GM19328 (cell line): ENCODE measurements at regions not wholly inside any gene's neighbourhood (a gene's known extent, or its start where the extent isn't known, plus 50 kb on each side); places are given as distances from the start of the nearest gene placed in this dataset.

Experiments
- ATAC-seq: cut with Tn5 transposase; IDR thresholded peaks from one replicate; pipeline ENCODE4 v1.9.1; 2021; ENCODE audit warnings: mild to moderate bottlenecking, moderate library complexity; ENCODE audit not compliant: unreplicated experiment

DNA sequence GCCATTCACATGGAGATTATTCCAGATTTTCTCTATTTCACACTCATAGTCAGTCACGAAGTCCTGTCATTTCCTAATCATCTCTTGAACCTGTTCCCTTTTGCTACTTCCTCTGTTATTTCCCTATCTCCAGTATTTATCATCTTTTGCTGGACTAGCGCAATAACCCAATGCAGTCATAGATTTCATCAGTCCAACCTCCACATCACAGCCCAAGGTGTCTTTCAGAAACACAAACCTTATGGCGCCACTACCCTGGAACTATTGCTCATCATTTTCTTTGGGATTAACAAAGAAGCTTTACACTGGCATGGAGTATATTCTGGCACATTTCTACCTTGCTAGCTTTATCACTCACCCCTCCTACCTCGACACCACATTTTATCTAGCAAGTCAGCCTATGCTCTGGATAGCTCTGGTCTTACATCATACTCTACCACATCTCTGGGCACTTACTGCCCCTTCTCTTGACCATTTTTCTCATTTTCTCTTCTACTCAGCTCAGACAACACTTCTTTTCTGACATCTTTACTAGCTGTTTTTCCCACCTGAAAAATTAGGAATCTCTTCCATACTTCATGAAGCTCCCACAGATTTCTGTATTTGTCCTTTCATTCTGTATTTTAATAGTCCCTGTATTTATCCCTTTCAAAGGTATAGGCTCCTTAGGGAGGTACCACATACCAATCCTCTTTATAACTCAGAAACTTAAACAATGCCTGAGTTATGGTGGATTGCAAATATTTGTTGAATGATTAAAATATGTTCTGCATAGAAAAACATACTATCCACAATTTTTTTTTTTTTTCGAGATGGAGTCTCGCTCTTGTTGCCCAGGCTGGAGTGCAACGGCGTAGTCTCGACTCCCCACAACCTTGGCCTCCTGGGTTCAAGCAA, 534.7 kb downstream of the KLF12 start:
- ATAC-seq = no peak

DNA sequence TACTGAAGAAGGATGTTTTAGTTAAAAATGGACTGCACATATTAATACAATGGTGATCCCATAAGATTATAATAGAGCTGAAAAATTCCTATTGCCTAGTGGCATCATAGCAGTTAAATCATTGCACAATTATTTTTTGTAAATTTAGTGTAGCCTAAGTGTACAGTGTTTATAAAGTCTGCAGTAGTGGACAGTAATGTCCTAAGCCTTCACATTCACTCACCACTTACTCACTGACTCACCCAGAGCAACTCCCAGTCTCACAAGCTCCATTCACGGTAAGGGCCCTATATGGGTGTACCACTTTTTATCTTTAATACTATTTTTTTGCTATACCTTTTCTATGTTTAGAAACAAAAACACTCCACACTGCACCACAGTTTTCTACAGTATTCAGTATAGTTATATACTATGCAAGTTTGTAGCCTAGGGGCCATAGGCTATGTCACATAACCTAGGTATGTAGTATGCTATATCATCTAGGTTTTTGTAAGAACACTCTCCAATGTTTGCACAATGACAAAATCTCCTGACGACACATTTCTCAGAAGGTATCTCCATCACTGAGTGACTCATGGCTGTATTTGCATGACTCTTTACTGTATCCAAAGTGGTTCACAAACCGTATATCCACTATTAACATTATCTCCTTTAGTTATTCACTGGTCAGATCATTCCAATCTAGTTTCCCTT, 536.0 kb downstream of the KLF12 start:
- ATAC-seq = no peak

DNA sequence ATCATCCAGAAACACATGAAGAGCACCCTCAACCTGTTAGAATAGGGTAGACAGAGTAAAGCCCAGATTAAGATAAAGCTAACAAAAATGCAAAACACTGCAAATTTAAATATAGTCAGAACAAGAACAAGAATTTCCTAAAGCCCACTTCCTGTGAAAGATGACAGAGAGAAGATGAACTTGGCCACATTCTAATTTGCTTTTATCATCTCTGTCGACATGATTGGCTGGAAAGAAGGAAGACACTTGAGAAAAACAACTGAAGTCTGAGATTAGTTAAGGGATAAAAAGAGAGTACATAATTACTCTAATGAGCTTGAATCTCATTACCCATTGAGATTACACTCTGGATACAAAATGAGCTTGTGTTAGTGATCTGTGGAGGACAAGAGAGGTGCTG, 537.6 kb downstream of the KLF5 start:
- no peak for ATAC-seq

DNA sequence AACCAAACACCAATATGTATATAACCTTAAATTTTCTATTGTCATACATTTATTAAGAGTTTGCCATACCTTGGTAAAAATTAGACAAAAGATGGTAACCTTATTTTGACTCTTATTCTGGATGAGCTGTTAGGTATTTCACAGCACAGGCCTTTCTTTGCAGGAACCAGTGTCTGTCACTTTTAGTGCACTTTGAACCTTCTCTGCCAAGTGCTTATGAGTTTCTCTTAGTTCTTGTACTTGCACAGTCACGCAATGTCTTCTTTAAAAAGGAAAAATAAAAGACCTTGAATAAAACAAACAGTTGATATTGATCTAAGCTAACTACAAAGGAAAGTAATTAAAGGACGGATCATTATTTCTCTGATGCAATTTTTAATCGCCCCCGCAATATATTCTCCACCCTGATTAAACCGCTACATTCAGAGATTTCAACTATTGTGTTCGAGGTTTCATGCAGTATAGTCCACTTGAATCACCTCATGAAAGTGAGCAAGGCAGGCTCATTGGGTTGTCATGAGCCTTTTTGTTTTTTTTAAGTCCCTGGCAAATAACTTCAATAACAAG, 534.5 kb downstream of the KLF5 start:
- no peak for ATAC-seq

- ATAC-seq = no peak
Measured at GRCh38 chr13:73591861-73592260, 533.1 kb downstream of the KLF5 start.

GRCh38 chr13:73590795-73591194, 532.0 kb downstream of the KLF5 start:
- no peak for ATAC-seq

- ATAC-seq = no peak
Measured at GRCh38 chr13:73585236-73585635, 526.4 kb downstream of the KLF5 start.

DNA sequence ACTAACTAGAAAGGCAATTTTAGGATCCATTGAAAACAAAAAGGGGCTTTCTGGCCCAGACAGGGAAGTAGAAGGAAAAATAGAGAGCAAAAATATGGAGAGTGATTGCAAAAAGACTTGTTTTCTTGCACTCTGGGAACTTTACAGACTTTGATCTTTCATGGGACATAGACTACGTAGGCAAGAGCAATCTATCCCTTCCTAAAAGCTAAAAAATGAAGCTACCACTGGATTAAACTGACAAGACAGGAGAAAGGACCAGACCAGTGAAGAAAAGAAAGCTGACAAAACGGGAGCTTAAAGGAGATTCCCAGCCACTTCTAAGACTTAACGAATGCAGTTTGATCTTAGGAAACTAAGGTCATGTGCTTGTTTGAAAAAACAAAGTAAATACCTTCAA, 524.5 kb downstream of the KLF5 start:
- no peak for ATAC-seq

- ATAC-seq = no peak
Measured at GRCh38 chr13:73580513-73581267, 521.9 kb downstream of the KLF5 start.

GRCh38 chr13:73579574-73580274, 520.9 kb downstream of the KLF5 start:
- ATAC-seq = no peak

DNA sequence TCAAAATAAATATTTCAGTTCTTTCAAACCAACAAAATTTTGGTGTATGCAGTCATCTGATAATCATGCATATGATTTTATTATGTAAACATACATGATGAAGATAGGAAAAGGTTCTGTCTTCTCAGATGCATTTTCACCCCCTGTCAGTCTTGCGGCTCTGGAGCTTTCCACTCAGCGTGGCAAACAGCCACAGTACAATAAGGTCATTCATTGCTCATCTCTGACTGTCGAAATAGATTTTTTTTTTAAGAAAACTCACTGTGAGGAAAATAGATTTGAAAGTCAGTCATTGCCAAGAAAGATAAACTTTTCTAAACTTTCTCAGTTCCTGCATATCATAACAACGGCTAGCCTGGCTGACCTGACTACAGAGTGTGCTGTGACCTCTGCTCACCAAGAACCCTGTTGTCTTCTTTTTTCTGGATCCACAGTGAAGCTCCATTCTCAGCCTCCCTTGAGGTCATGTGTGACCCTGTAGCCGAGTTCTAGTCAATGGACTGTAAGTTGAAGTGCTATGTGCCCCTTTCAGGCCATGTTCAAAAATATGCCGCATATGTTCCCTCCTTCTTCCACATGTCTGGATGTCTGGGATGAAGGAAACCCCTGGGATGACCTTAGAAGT, 519.6 kb downstream of the KLF5 start:
- ATAC-seq = no peak

DNA sequence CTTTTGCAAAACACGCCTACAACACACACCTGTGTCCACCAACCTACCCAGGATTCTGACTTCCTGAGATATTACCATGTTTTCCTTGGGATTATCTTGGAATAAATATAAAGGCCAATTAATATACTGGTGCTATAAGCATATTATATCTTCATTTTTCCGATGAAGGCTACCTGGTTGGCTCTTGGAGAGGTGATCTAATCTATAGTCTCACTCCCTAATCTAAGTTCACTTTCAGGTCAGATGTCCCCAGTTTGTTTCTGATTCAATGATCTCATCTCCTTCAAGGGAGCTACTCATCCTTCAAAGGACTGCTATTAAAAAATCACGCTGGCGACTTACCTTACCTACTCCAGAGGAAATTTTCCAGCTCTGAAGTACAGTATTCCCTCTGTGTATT, 517.5 kb downstream of the KLF5 start:
- ATAC-seq = no peak

DNA sequence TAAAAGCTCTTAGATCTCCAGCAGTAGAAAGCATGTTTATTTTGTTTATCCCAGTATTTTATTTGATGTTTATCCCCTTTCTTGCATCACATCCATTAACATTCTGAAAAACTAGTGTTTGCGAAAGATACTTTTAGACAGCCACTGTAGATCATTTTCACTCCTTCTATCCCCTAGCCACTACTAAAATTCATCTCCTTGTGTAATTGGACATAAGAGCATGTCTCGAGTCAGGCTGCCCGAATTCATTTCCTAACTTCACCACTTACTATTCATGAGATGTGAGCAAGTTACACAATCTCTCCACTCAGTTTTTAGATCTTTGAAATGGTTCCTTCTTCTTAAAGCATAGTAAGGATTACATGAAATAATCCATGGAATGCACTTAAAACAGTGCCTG, 514.0 kb downstream of the KLF5 start:
- no peak for ATAC-seq

DNA sequence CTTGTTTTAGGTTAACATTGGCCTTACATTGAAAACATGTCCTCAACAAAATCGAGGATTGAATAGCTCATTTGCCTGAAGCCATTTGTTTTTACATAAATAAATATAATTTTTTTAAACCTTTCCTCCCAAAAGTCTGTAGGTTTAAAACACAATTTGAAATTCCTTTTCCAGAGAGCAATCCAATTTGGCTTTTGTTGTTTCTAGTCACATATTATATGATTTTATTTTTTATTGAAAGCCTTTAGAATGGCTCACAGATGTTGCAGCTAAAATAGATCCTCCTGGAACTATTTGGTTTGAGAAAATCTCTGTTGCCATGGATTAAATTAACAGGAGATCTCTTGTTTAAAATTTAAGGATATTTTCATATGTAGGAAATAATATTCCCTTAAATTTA, 512.6 kb downstream of the KLF5 start:
- ATAC-seq = no peak

GRCh38 chr13:73556902-73557301, 498.1 kb downstream of the KLF5 start:
- ATAC-seq = no peak

- no peak for ATAC-seq
Measured at GRCh38 chr13:73556128-73556527, 497.3 kb downstream of the KLF5 start.

DNA sequence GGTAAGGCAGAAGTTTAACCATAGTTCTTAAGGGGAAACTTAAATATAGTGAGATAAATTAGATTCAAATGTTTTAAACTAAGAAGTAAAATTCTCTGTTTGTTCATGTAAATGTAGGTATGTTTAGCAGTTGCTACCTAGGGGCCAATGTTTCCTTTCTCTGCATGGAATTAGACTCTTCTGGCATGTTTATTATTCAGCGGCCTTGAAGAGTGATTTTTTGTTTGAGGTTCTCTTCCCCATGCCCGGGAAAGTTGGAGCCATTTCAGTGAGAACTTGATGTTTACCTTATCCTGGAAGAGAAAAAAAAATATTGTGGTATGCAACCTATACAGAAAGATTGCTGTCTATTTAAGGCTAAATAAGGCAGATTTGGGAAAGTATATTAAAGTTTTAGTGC, 492.9 kb downstream of the KLF5 start:
- ATAC-seq = no peak

DNA sequence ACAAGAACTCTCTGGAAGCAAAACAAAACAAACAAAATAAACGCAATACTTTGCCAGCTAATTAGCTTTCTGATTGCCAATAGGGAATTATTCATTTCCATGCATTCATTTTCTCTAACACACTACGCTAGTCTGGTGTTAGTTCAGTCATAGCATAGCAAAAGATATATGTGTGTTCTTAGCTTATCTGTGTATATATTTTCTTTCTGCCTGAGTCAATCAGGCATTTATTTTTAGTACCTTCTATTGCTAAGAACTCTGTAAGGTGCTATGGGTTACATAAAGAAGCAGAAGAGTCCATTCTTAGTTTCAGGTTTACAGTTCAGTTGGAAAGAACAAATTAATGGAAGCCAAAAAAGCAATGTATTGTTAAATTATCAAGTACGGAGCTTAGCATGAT, 490.9 kb downstream of the KLF5 start:
- ATAC-seq = no peak

DNA sequence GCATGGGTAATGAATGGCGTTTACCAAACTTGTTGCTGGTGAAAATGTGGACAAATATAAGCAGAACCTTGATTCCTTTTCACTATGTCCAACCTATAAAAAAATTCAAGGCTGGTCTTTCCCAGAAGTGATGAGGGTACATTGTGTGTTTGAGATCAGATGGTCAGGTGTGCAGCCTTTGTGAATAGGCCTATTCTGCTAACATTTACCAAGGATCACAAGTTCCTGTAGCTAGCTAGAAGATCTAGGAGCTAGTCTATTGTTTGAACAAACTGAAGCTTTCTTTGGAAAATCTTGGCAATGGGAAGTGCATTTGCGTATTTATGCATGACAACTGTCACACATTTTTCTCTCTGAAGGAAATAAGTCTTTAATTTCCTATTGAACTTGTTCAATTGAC, 489.6 kb downstream of the KLF5 start:
- ATAC-seq = no peak

DNA sequence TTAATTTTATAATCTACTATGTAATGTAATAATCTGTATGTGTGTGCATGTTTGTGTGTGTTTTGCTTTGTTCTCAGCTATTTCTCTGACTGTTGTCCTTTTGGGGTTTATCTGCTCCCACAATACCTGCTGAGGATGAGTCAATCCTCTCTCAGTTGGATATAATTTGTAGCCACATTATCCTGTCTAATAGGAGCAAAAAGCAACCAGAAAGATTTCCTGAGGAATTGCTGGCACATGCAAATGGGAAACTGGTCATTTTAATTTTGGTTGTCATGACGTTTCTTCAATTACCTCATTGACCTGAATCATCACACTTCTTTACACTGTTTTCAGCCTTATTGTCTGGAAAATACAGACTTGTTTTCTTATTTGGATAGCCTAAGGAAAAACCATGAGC, 488.4 kb downstream of the KLF5 start:
- ATAC-seq = no peak
